H1 (cell line): ENCODE measurements at regions not wholly inside any gene's neighbourhood (a gene's known extent, or its start where the extent isn't known, plus 50 kb on each side); places are given as distances from the start of the nearest gene placed in this dataset.

ENCODE experiments used
- CTCF ChIA-PET: fragments of 300-600 bp; sonication (Branson Sonifier 250); formaldehyde crosslinking; loops from one replicate; lab custom pipeline; 2021; ENCODE audit not compliant: partially characterized antibody; lab: Charles Lee
- POLR2A ChIA-PET: fragments of 300-600 bp; sonication (Branson Sonifier 250); formaldehyde crosslinking; loops from one replicate; lab custom pipeline; 2021; ENCODE audit warnings: inconsistent platforms; ENCODE audit not compliant: partially characterized antibody; lab: Charles Lee
- DNase-seq, 2 experiments: peaks; one replicate each; pipeline versions ENCODE4 v3.0.0 to v3.0.0-alpha.2; 2010 to 2022; ENCODE audit warnings: low spot score in 2 of 2, low read depth in 1 of 2, mixed read lengths in 1 of 2
- FAIRE-seq: peaks from 2 replicates; lab custom pipeline; 2011; peaks lifted over from hg19 to GRCh38; lab: Jason Lieb, UNC
- H2AFZ ChIP-seq: 2 replicates; pipeline ENCODE4 v1.8.1; 2012; ENCODE audit warnings: low read length, inconsistent platforms
- H2AK5ac ChIP-seq: 2 replicates; pipeline ENCODE4 v1.6.1; 2013; ENCODE audit warnings: low read depth, low read length
- H2BK120ac ChIP-seq: replicated peaks from 2 replicates; pipeline ENCODE3; 2013; ENCODE audit warnings: low read depth, low read length, inconsistent platforms
- H2BK12ac ChIP-seq: 2 replicates; pipeline ENCODE4 v1.6.1; 2013; ENCODE audit warnings: low read depth, low read length
- H2BK15ac ChIP-seq: 2 replicates; pipeline ENCODE4 v1.6.1; 2013; ENCODE audit warnings: low read length
- H2BK20ac ChIP-seq: 2 replicates; pipeline ENCODE4 v1.6.1; 2013; ENCODE audit warnings: low read length
- H2BK5ac ChIP-seq: 2 replicates; pipeline ENCODE4 v1.6.1; 2013; ENCODE audit warnings: low read depth, low read length
- H3K14ac ChIP-seq: 2 replicates; pipeline ENCODE4 v1.6.1; 2013; ENCODE audit warnings: inconsistent platforms; ENCODE audit not compliant: insufficient read length
- H3K18ac ChIP-seq: 2 replicates; pipeline ENCODE4 v1.6.1; 2013; ENCODE audit warnings: low read length; ENCODE audit errors: extremely low read depth
- H3K23ac ChIP-seq: 2 replicates; pipeline ENCODE4 v1.6.1; 2013; ENCODE audit warnings: inconsistent platforms; ENCODE audit not compliant: insufficient read length
- H3K23me2 ChIP-seq: 2 replicates; pipeline ENCODE4 v1.6.1; 2013; ENCODE audit warnings: low read depth, low read length
- H3K27ac ChIP-seq: 2 replicates; pipeline ENCODE4 v1.6.1; 2011; ENCODE audit warnings: low read depth, low read length, inconsistent platforms
- H3K27me3 ChIP-seq, 4 experiments: replicated peaks in 1 of 4; 1 replicate in 1 of 4; 2 replicates in 3 of 4; pipeline versions ENCODE4 v1.6.1 to v1.8.1; 2011 to 2013; ENCODE audit warnings: low read length in 3 of 4, mild to moderate bottlenecking in 3 of 4, inconsistent platforms in 2 of 4, mixed read lengths in 2 of 4, moderate library complexity in 1 of 4; ENCODE audit not compliant: control insufficient read depth in 3 of 4, insufficient read depth in 3 of 4; ENCODE audit errors: extremely low read depth in 1 of 4
- H3K36me3 ChIP-seq, 4 experiments: 2 replicates each; pipeline versions ENCODE4 v1.6.1 to v1.8.1; 2011 to 2013; ENCODE audit warnings: mild to moderate bottlenecking in 4 of 4, low read length in 3 of 4, moderate library complexity in 2 of 4, control low read depth in 1 of 4, inconsistent platforms in 1 of 4; ENCODE audit not compliant: insufficient read depth in 4 of 4, control insufficient read depth in 2 of 4
- H3K4ac ChIP-seq: replicated peaks from 2 replicates; pipeline ENCODE3; 2013; ENCODE audit warnings: low read length, low read depth, mixed read lengths, inconsistent platforms; ENCODE audit not compliant: insufficient read length
- H3K4me1 ChIP-seq, 4 experiments: replicated peaks in 1 of 4; 1 replicate in 1 of 4; 2 replicates in 3 of 4; pipeline versions ENCODE4 v1.6.1 to v1.8.1; 2011 to 2013; ENCODE audit warnings: low read length in 3 of 4, inconsistent platforms in 2 of 4, mixed read lengths in 1 of 4; ENCODE audit not compliant: insufficient read depth in 4 of 4, control insufficient read depth in 3 of 4
- H3K4me2 ChIP-seq, 2 experiments: 2 replicates each; pipeline versions ENCODE4 v1.6.1 to v1.8.1; 2011 to 2013; ENCODE audit warnings: low read depth in 2 of 2, low read length in 2 of 2, control low read depth in 1 of 2, inconsistent platforms in 1 of 2, mild to moderate bottlenecking in 1 of 2; ENCODE audit not compliant: insufficient read depth in 1 of 2
- H3K4me3 ChIP-seq, 4 experiments: fragments of 200-600, 300-600 bp in 1 of 4; sonication (generic), shearing (Covaris generic), sonication (Bioruptor Twin) in 1 of 4; 2 replicates each; pipeline versions ENCODE4 v1.5.1 to v1.8.1; 2011 to 2016; ENCODE audit warnings: low read length in 4 of 4, low read depth in 3 of 4, control low read depth in 2 of 4, inconsistent platforms in 2 of 4, mild to moderate bottlenecking in 2 of 4, mixed read lengths in 1 of 4, moderate library complexity in 1 of 4; ENCODE audit not compliant: insufficient read depth in 2 of 4; ENCODE audit errors: extremely low read depth in 1 of 4
- H3K56ac ChIP-seq: replicated peaks from 2 replicates; pipeline ENCODE3; 2013; ENCODE audit warnings: low read depth, mild to moderate bottlenecking, mixed read lengths, low read length, inconsistent platforms; ENCODE audit not compliant: insufficient read length
- H3K79me1 ChIP-seq: 2 replicates; pipeline ENCODE4 v1.6.1; 2013; ENCODE audit warnings: low read depth, low read length, control low read depth
- H3K79me2 ChIP-seq, 2 experiments: 2 replicates each; pipeline versions ENCODE4 v1.6.1 to v1.8.1; 2012 to 2013; ENCODE audit warnings: low read length in 2 of 2, mild to moderate bottlenecking in 2 of 2, inconsistent platforms in 1 of 2; ENCODE audit not compliant: insufficient read depth in 2 of 2, control insufficient read depth in 1 of 2
- H3K9ac ChIP-seq, 4 experiments: replicated peaks in 1 of 4; 1 replicate in 1 of 4; 2 replicates in 3 of 4; pipeline versions ENCODE4 v1.6.1 to v1.8.1; 2011 to 2013; ENCODE audit warnings: low read depth in 3 of 4, low read length in 3 of 4, control low read depth in 2 of 4, mild to moderate bottlenecking in 2 of 4, moderate library complexity in 2 of 4, inconsistent platforms in 1 of 4; ENCODE audit errors: extremely low read depth in 1 of 4
- H3K9me3 ChIP-seq, 2 experiments: 2 replicates each; pipeline versions ENCODE4 v1.6.1 to v1.8.1; 2012 to 2013; ENCODE audit warnings: mild to moderate bottlenecking in 2 of 2, moderate library complexity in 2 of 2, control low read depth in 1 of 2, inconsistent platforms in 1 of 2, low read depth in 1 of 2, low read length in 1 of 2, mixed read lengths in 1 of 2; ENCODE audit not compliant: insufficient read depth in 2 of 2
- H4K20me1 ChIP-seq, 2 experiments: replicated peaks in 1 of 2; 2 replicates each; pipeline versions ENCODE3 to v1.8.1; 2011 to 2013; ENCODE audit warnings: inconsistent platforms in 2 of 2, low read length in 2 of 2, mild to moderate bottlenecking in 1 of 2; ENCODE audit not compliant: insufficient read depth in 2 of 2, control insufficient read depth in 1 of 2
- H4K5ac ChIP-seq: 2 replicates; pipeline ENCODE4 v1.6.1; 2013; ENCODE audit warnings: low read length, low read depth, mixed read lengths, inconsistent platforms; ENCODE audit not compliant: insufficient read length
- H4K8ac ChIP-seq: 2 replicates; pipeline ENCODE4 v1.8.0; 2013; ENCODE audit warnings: mild to moderate bottlenecking, moderate library complexity, low read length, inconsistent platforms; ENCODE audit not compliant: insufficient read depth; ENCODE audit errors: extremely low read depth
- H4K91ac ChIP-seq: replicated peaks from 2 replicates; pipeline ENCODE3; 2013; ENCODE audit warnings: low read length, mixed read lengths, inconsistent platforms; ENCODE audit not compliant: insufficient read length
- CBX5 ChIP-seq: fragments of 300-800, 300-1000 bp; sonication (generic); IDR thresholded peaks from 2 replicates; pipeline ENCODE4 v1.7.1; 2016; ENCODE audit warnings: antibody characterized with exemption, low read length, low read depth
- CHD1 ChIP-seq: IDR thresholded peaks from 2 replicates; pipeline ENCODE4 v1.6.1; 2012; ENCODE audit warnings: low read depth, low read length, improper control_type of control experiment
- CREB1 ChIP-seq: IDR thresholded peaks from 2 replicates; pipeline ENCODE4 v1.6.1; 2012; ENCODE audit warnings: inconsistent platforms
- EGR1 ChIP-seq: IDR thresholded peaks from 2 replicates; pipeline ENCODE4 v1.6.1; 2011; ENCODE audit warnings: low read depth, low read length, borderline replicate concordance
- GABPA ChIP-seq: IDR thresholded peaks from 2 replicates; pipeline ENCODE4 v1.6.1; 2011; ENCODE audit warnings: mild to moderate bottlenecking, low read length, moderate library complexity, borderline replicate concordance; ENCODE audit not compliant: insufficient read depth
- JUN ChIP-seq: IDR thresholded peaks from 2 replicates; pipeline ENCODE4 v1.6.1; 2011; ENCODE audit warnings: low read depth, mild to moderate bottlenecking, improper control_type of control experiment, low read length
- POLR2A ChIP-seq, 2 experiments: IDR thresholded peaks; 1 replicate in 1 of 2; 2 replicates in 1 of 2; pipeline ENCODE4 v1.6.1; 2011; ENCODE audit warnings: low read depth in 2 of 2, low read length in 2 of 2, mild to moderate bottlenecking in 2 of 2; ENCODE audit errors: control extremely low read depth in 1 of 2
- SAP30 ChIP-seq: fragments of 300-600 bp; sonication (generic); IDR thresholded peaks from 2 replicates; pipeline ENCODE4 v1.7.1; 2012; ENCODE audit warnings: low read length, moderate library complexity, mild to moderate bottlenecking, inconsistent platforms; ENCODE audit not compliant: insufficient read depth, insufficient replicate concordance
- SIN3A ChIP-seq, 2 experiments: IDR thresholded peaks in 1 of 2; conservative IDR thresholded peaks in 1 of 2; 2 replicates each; pipeline ENCODE4 v1.6.1; 2011 to 2012; ENCODE audit warnings: low read length in 2 of 2, improper control_type of control experiment in 1 of 2, low read depth in 1 of 2, mild to moderate bottlenecking in 1 of 2
- SP2 ChIP-seq: IDR thresholded peaks from 2 replicates; pipeline ENCODE4 v1.6.1; 2012; ENCODE audit warnings: mild to moderate bottlenecking, low read length, inconsistent platforms
- TAF1 ChIP-seq: IDR thresholded peaks from 2 replicates; pipeline ENCODE4 v1.6.1; 2011; ENCODE audit warnings: mild to moderate bottlenecking, low read depth, low read length
- TBP ChIP-seq: IDR thresholded peaks from 2 replicates; pipeline ENCODE4 v1.6.1; 2011; ENCODE audit warnings: low read depth, low read length, improper control_type of control experiment
- TCF12 ChIP-seq: IDR thresholded peaks from 2 replicates; pipeline ENCODE4 v1.6.1; 2011; ENCODE audit warnings: low read depth, mild to moderate bottlenecking, low read length
- WGBS, 2 experiments: shearing (Covaris generic) in 1 of 2; methylation state at CpG; one replicate each; pipeline versions ENCODE4 v1.1.6 to v1.1.7; 2013 to 2015; ENCODE audit warnings: low lambda C conversion rate in 2 of 2, mixed read lengths in 2 of 2, inconsistent platforms in 1 of 2, low coverage in 1 of 2, missing lambda C conversion rate in 1 of 2; ENCODE audit not compliant: insufficient replicate concordance in 2 of 2, insufficient coverage in 1 of 2, insufficient read length in 1 of 2; ENCODE audit errors: extremely low coverage in 1 of 2, missing lambda C conversion rate in 1 of 2; 5-methylcytosine and 5-hydroxymethylcytosine counted together
- TF ChIP-seq, protein P1 (sequence below), 3 experiments: IDR thresholded peaks; 1 replicate in 2 of 3; 2 replicates in 1 of 3; pipeline versions ENCODE4 v1.5.1 to v1.6.1; 2011; ENCODE audit warnings: low read length in 3 of 3, mild to moderate bottlenecking in 3 of 3, inconsistent platforms in 2 of 3, low read depth in 1 of 3, moderate library complexity in 1 of 3; ENCODE audit not compliant: insufficient read depth in 1 of 3; ENCODE audit errors: control extremely low read depth in 1 of 3

GRCh38 chr2:230601510-230601909 is 111.1 kb upstream of the CAB39 start:
- 82% methylated on average over 7 of the region's 7 CpGs; no CpG with 5 or more reads in 1 of the 2 experiments for WGBS, 2 experiments
- POLR2A ChIA-PET: no interaction called here
- no peak overlapping the region for H2BK15ac ChIP-seq
- TF ChIP-seq GABPA: no peak
- no peak for TF ChIP-seq TBP
- no peak for TF ChIP-seq SP2
- TF ChIP-seq EGR1: no peak
- TF ChIP-seq CBX5: no peak
- TF ChIP-seq, protein P1, sequence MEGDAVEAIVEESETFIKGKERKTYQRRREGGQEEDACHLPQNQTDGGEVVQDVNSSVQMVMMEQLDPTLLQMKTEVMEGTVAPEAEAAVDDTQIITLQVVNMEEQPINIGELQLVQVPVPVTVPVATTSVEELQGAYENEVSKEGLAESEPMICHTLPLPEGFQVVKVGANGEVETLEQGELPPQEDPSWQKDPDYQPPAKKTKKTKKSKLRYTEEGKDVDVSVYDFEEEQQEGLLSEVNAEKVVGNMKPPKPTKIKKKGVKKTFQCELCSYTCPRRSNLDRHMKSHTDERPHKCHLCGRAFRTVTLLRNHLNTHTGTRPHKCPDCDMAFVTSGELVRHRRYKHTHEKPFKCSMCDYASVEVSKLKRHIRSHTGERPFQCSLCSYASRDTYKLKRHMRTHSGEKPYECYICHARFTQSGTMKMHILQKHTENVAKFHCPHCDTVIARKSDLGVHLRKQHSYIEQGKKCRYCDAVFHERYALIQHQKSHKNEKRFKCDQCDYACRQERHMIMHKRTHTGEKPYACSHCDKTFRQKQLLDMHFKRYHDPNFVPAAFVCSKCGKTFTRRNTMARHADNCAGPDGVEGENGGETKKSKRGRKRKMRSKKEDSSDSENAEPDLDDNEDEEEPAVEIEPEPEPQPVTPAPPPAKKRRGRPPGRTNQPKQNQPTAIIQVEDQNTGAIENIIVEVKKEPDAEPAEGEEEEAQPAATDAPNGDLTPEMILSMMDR (IDR thresholded peaks at IDR 0.05; ENCODE audit: control extremely low read depth in 1 of 3, insufficient read depth in 1 of 3, low read depth in 1 of 3, low read length in 3 of 3): no peak
- TF ChIP-seq SAP30: no peak
- TF ChIP-seq POLR2A (IDR thresholded peaks at IDR 0.05; ENCODE audit: control extremely low read depth in 1 of 2, low read depth in 2 of 2, low read length in 2 of 2): no peak
- TF ChIP-seq TAF1: no peak
- no peak for TF ChIP-seq JUN
- no peak for TF ChIP-seq CREB1
- TF ChIP-seq SIN3A (conservative IDR thresholded peaks at IDR 0.05 in 1 of 2, IDR thresholded peaks at IDR 0.05 in 1 of 2; ENCODE audit: low read depth in 1 of 2, low read length in 2 of 2): no peak
- TF ChIP-seq CHD1: no peak
- no peak for TF ChIP-seq TCF12

More at GRCh38 chr2:230601510-230601909, 111.1 kb upstream of the CAB39 start:
- no peak overlapping the region for H3K4me3 ChIP-seq
- H3K23me2 ChIP-seq: no peaks in the 10 kb centered on the region
- H3K56ac ChIP-seq: no peak overlapping the region
- FAIRE-seq (no peak), DNase-seq (no peak)
- CTCF ChIA-PET: no interaction called here
- H3K79me2 ChIP-seq: no peaks in the 10 kb centered on the region
- no peaks in the 10 kb centered on the region for H3K36me3 ChIP-seq
- H2BK20ac ChIP-seq: no peak overlapping the region
- no peak overlapping the region for H3K9ac ChIP-seq
- no peak overlapping the region for H2AFZ ChIP-seq
- H3K4ac ChIP-seq: no peak overlapping the region
- H3K27me3 ChIP-seq: no peaks in the 10 kb centered on the region
- no peak overlapping the region for H3K4me2 ChIP-seq
- no peak overlapping the region for H3K23ac ChIP-seq
- H3K4me1 ChIP-seq: no peaks in the 10 kb centered on the region
- H3K18ac ChIP-seq: no peak overlapping the region
- H3K9me3 ChIP-seq: no peaks in the 10 kb centered on the region
- no peak overlapping the region for H2BK5ac ChIP-seq
- H4K8ac ChIP-seq: no peak overlapping the region
- no peak overlapping the region for H2AK5ac ChIP-seq
- H4K5ac ChIP-seq: no peak overlapping the region
- no peaks in the 10 kb centered on the region for H4K20me1 ChIP-seq
- no peak overlapping the region for H2BK12ac ChIP-seq
- no peak overlapping the region for H4K91ac ChIP-seq
- H3K79me1 ChIP-seq: no peaks in the 10 kb centered on the region
- H3K27ac ChIP-seq: no peak overlapping the region
- H2BK120ac ChIP-seq: no peak overlapping the region
- H3K14ac ChIP-seq: no peak overlapping the region
